ENCODE measurements at regions not wholly inside any gene's neighbourhood (a gene's known extent, or its start where the extent isn't known, plus 50 kb on each side); places are given as distances from the start of the nearest gene placed in this dataset.
A peak's percentile ranks its signal among the peaks of the same experiment; 100 is the strongest.

GRCh38 chr1:221188458-221188857 lies 309.2 kb downstream of the HLX start:
- no peak for DNase-seq (ENCODE audit: low read depth, low spot score)

DNA sequence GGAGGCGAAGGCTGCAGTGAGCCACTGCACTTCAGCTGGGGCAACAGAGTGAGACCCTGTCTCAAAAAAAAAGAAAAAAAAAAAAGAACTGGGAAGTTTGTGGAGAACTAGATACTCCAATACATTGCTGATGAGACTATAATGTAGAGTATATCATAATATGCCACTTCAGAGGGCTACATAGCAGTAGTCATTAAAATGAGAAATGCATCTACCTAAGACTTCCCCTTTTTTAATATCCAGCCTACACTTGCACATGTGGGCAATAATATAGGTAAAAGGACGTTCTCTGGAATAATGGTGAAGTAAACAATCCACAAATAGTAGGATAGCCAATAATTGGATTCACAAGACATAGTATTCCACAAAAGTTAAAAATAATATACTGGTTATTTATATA lies 311.0 kb downstream of the HLX start:
- DNase-seq (ENCODE audit: low read depth, low spot score) = no peak

DNA sequence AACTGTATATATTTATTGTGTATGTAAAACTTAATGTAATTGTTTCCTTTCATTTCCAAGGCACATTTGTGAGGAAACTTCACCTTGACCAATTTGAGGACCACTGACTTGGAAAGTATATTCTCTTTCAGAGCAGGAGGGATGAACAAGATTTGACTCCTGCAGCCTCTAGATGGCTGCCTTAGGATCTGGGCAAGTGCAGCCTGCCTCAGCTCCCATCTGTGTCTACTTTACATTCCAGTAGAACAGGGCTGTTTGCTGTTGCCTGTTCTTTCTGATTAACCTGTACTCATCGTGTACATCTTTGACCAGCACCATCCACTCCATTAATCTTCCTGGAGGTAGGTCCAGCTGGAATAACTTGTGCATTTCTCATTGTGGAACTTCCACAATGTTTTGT lies 312.8 kb downstream of the HLX start:
- DNase-seq (ENCODE audit: low read depth, low spot score) = no peak

DNA sequence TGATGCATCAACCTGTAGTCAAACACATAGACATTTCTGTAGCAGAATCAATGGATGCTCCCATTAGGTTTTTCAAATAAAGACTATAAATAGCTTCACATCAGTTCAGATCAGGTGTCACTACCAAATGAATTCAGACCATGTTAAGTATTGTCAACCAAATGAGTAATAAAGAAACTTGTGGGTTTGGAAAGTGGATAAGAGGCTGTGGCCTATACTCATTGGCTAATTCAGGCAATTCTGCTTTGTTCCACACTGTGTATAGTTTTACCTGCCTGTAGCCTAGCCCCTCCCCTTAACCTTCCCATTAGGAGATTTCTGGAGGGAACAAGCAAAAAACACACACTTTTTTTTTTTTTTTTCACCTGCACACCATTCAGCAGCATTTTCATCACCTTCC lies 321.2 kb downstream of the HLX start:
- no peak for DNase-seq (ENCODE audit: low read depth, low spot score)

GRCh38 chr1:221201773-221202172 lies 322.5 kb downstream of the HLX start:
- no peak for DNase-seq (ENCODE audit: low read depth, low spot score)

- peak; percentile 37 for DNase-seq (ENCODE audit: low read depth, low spot score)
These were observed 324.2 kb downstream of the HLX start for GRCh38 chr1:221203224-221204054.

DNA sequence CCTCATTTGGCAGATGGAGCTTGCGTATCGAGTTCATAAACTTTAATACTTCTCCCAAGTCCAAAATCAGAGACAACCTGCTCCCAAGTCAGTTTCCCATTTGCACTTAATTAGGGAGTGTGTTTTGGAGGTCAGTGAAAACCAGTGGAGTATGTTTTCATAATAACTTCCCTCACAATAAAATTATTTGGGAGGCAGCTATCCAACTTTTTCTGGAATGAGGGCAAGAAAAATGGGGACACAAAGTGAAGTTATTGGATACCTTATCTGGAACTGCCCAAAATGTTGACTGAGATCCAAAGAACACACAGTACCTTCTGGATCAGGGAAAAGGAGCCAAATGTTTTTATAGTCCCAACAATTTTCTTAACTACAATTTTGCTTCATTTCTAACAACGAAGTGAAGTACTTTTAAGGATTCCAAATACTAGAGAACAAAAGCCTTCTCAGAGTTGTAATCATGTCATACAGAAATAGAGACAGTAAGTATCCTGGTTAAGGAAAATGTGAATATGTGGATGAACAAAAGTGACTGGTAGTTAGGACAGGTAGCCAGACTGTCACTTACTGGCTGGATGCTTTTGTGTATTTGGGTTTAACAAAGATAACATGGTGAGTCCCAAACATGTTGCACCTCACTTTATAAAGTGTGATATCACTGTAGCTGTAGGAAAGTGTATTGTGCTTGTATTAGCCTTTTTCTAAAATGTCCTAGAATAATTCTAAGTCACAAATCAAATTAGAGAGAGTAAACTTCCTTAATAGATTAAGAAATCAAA lies 325.0 kb downstream of the HLX start:
- DNase-seq (ENCODE audit: low read depth, low spot score) = no peak

- no peak for DNase-seq (ENCODE audit: low read depth, low spot score)
These were observed 326.8 kb downstream of the HLX start for GRCh38 chr1:221206076-221206475.

DNA sequence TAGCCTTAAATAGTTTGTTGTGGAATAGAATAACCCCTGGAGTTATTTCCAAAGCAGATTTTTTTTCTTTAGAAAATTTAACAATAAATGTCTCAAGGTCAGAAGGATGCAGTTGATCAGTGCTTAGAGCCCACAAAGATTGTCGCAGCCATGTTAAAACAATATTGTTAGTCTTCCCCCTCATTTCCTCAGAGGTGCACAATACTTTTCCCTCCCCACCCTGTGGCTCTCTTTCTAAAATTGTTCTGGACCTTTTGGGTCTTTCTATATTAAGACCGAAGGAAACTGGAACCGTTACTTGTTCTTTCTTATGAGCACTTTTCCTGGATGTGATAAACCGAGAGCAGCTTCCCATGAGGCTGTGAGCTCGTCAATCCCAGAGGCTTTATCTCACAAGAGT lies 333.7 kb downstream of the HLX start:
- no peak for DNase-seq (ENCODE audit: low read depth, low spot score)

GRCh38 chr1:221217029-221217428 lies 337.8 kb downstream of the HLX start:
- no peak for DNase-seq (ENCODE audit: low read depth, low spot score)

GRCh38 chr1:221223281-221223680 lies 344.0 kb downstream of the HLX start:
- DNase-seq (ENCODE audit: low read depth, low spot score) = no peak

- DNase-seq (ENCODE audit: low read depth, low spot score) = no peak
These were observed 348.2 kb downstream of the HLX start for GRCh38 chr1:221227460-221227859.

- no peak for DNase-seq (ENCODE audit: low read depth, low spot score)
These were observed 348.7 kb downstream of the HLX start for GRCh38 chr1:221227872-221228337.

DNA sequence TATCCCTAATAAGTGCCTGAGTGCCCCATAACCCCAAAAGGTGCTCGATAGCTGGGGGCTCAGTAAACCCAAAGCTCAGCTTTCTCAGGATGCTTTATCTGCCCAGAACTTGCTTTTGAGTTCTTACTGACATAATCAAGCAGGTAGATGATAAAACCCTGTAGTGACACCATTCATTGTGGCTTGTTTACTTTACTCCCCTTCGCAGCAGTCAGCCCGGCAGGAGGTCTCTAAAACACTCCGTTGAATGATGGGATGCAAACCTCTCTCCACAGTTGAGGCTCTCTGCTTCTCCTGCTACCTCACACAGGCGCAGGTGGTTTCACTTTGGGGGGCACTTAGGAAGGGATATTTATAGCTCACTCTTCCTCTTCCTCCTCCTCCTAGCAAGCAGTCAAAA lies 349.4 kb downstream of the HLX start:
- DNase-seq (ENCODE audit: low read depth, low spot score) = no peak

DNA sequence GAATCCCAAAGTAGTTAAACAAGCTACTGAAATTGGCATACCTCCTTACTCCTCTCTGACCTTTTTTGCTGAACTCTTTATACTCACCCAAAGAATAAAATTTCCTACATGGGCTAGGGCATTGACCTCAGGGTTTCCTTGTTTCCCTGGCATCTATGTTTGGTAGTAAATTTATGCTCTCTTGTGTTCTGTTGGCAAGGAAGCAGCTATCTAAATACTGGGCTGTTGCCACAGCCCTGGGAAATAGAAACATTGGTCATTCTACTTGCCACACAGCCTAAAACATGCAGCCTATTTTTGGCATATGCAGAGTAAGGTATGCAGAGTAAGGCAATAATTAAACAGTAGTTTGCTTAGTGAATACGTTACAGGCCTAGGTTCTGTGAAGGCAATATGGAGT lies 351.4 kb downstream of the HLX start:
- no peak for DNase-seq (ENCODE audit: low read depth, low spot score)

- DNase-seq (ENCODE audit: low read depth, low spot score) = no peak
These were observed 355.5 kb downstream of the HLX start for GRCh38 chr1:221234791-221235190.

- DNase-seq (ENCODE audit: low read depth, low spot score) = no peak
These were observed 358.3 kb downstream of the HLX start for GRCh38 chr1:221237587-221237986.

GRCh38 chr1:221239181-221239580 lies 359.9 kb downstream of the HLX start:
- no peak for DNase-seq (ENCODE audit: low read depth, low spot score)

- no peak for DNase-seq (ENCODE audit: low read depth, low spot score)
These were observed 360.5 kb downstream of the HLX start for GRCh38 chr1:221239792-221240191.

DNA sequence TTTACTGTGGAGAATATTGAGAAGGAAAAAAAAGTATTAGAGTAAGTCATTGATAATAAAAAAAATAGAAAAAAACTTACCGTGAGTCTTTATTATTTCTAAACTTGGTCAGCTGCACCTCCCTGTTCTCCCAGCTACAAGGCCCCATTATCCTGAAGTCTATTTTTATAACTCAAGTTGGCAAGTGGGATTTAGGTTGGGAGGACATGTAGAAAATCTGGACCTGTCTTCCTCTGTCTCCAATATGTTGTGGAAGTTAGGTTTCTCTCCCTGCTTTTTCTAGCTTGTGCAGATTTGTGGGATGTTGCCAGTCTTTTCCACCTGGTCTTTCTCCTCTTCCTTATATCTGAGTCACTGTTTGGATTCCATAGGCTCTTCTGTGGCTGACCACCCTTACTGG lies 361.4 kb downstream of the HLX start:
- DNase-seq (ENCODE audit: low read depth, low spot score) = no peak

- DNase-seq (ENCODE audit: low read depth, low spot score) = no peak
These were observed 361.9 kb downstream of the HLX start for GRCh38 chr1:221241157-221241556.

DNA sequence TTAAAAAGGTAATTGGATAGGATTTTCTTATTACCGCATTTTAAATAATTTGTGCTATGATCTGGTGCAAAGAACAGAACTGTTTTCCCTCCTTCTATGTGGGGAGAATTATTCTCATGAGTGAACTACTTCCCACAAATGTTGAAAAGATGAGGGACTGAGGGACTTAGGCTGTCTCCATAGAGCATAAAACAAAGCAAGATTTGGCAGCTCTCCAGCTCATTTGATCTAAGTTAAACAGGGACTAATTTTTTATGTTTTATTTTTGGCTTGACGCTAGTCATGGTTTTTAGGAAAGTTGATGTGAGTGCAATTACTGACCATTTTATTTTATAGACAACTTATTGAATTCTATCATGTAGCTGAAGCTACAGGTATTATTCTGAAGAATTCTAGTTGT lies 362.3 kb downstream of the HLX start:
- DNase-seq (ENCODE audit: low read depth, low spot score) = no peak

GRCh38 chr1:221246067-221246466 lies 366.8 kb downstream of the HLX start:
- no peak for DNase-seq (ENCODE audit: low read depth, low spot score)
